HEK293T (cell line): ENCODE measurements at regions not wholly inside any gene's neighbourhood (a gene's known extent, or its start where the extent isn't known, plus 50 kb on each side); places are given as distances from the start of the nearest gene placed in this dataset.

Experiments
- CTCF ChIA-PET: fragments of 350-600 bp; formaldehyde crosslinking; extraction: SDS; loops from one replicate; lab custom pipeline; 2021; ENCODE audit warnings: antibody characterized with exemption, inconsistent platforms; lab: Yijun Ruan, JAX
- POLR2A ChIA-PET: fragments of 350-600 bp; formaldehyde crosslinking; extraction: SDS; loops from one replicate; lab custom pipeline; 2020; ENCODE audit warnings: antibody characterized with exemption, inconsistent platforms; lab: Yijun Ruan, JAX
- DNase-seq: peaks from one replicate; pipeline ENCODE4 v3.0.0; 2012; ENCODE audit warnings: mixed read lengths; ENCODE audit errors: extremely low spot score
- ARNT ChIP-seq: fragments of 450-650 bp; IDR thresholded peaks from 2 replicates; pipeline ENCODE4 v1.6.1; 2017; ENCODE audit warnings: mild to moderate bottlenecking
- BHLHE40 ChIP-seq: fragments of 450-650 bp; IDR thresholded peaks from 2 replicates; pipeline ENCODE4 v1.6.1; 2016; ENCODE audit warnings: mild to moderate bottlenecking, moderate library complexity, borderline replicate concordance
- CTBP1 ChIP-seq: fragments of 450-650 bp; IDR thresholded peaks from 2 replicates; pipeline ENCODE4 v1.6.1; 2016; ENCODE audit warnings: borderline replicate concordance
- ELF4 ChIP-seq: fragments of 450-650 bp; IDR thresholded peaks from 2 replicates; pipeline ENCODE4 v1.6.1; 2017; ENCODE audit warnings: antibody characterized with exemption
- FOXA1 ChIP-seq: fragments of 450-650 bp; IDR thresholded peaks from 2 replicates; pipeline ENCODE4 v1.6.1; 2016; ENCODE audit warnings: mild to moderate bottlenecking
- FOXK2 ChIP-seq: fragments of 450-650 bp; IDR thresholded peaks from 2 replicates; pipeline ENCODE4 v1.6.1; 2016; ENCODE audit warnings: mild to moderate bottlenecking
- FOXM1 ChIP-seq: fragments of 450-650 bp; IDR thresholded peaks from 2 replicates; pipeline ENCODE4 v1.6.1; 2017; ENCODE audit warnings: mild to moderate bottlenecking, borderline replicate concordance
- HDGF ChIP-seq: fragments of 450-650 bp; IDR thresholded peaks from 2 replicates; pipeline ENCODE4 v1.6.1; 2017; ENCODE audit warnings: antibody characterized with exemption, borderline replicate concordance
- L3MBTL2 ChIP-seq: fragments of 450-650 bp; conservative IDR thresholded peaks from 2 replicates; pipeline ENCODE4 v1.6.1; 2016; ENCODE audit warnings: mild to moderate bottlenecking
- LEF1 ChIP-seq: fragments of 450-650 bp; IDR thresholded peaks from 2 replicates; pipeline ENCODE4 v1.6.1; 2017; ENCODE audit warnings: mild to moderate bottlenecking, borderline replicate concordance
- NFRKB ChIP-seq: fragments of 450-650 bp; IDR thresholded peaks from 2 replicates; pipeline ENCODE4 v1.6.1; 2016; ENCODE audit warnings: mild to moderate bottlenecking, moderate library complexity
- SP1 ChIP-seq: fragments of 450-650 bp; IDR thresholded peaks from 2 replicates; pipeline ENCODE4 v1.6.1; 2017
- SUZ12 ChIP-seq: fragments of 450-650 bp; IDR thresholded peaks from 2 replicates; pipeline ENCODE4 v1.6.1; 2016; ENCODE audit warnings: mild to moderate bottlenecking
- TARDBP ChIP-seq: fragments of 450-650 bp; IDR thresholded peaks from 2 replicates; pipeline ENCODE4 v1.6.1; 2016
- ZNF384 ChIP-seq: fragments of 450-650 bp; IDR thresholded peaks from 2 replicates; pipeline ENCODE4 v1.6.1; 2016
- TF ChIP-seq, protein P1 (sequence below): fragments of 450-650 bp; IDR thresholded peaks from 2 replicates; pipeline ENCODE4 v1.6.1; 2016

DNA sequence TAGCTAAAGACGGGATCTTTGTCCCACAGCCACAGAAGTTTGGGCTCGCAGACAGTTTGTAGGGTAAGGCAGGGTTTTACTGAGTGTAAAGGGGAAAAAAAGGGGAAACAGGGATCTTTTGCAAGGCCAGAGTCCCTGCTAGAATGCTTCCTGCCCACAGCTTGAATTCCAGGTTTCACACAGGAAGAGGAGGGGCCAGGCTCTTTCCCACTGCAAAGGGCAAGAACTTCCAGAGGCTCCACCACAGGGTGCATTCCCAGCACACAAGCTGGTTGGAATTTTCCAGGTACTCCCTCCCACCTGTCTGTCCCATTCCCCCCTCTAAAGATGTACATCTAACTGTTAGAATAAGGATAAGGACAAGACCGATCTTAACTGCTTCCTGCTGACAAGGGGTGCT lies 1126.9 kb downstream of the KCNT2 start:
- DNase-seq: no peak
- ChIA-PET POLR2A (no interaction called here), CTCF (no interaction called here)
- TF ChIP-seq ELF4 (no peak), SP1 (no peak), HDGF (no peak), LEF1 (no peak)

DNA sequence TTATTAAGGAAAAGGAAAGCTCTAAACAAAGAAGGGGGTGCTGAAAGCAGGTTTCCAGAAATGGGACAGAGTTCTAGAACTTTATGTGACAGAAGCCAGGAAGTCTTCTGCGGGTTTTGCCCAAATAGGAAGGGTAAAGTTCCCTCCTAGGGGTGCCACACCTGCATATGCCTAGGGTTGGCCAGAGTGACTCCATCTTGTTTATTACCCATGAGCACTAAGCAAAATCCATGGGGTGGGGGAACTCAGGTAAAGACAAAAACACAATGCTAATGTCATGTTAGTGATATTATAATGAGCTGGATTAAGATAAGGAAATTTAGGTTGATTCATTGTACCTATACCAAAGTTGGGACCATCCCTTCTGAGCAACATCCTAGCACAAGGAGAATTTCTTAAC lies 1132.7 kb downstream of the KCNT2 start:
- no peak for DNase-seq
- TF ChIP-seq TARDBP (no peak), BHLHE40 (no peak), HDGF (no peak), NFRKB (no peak), ARNT (no peak), ELF4 (no peak), CTBP1 (no peak), FOXM1 (no peak), L3MBTL2 (no peak), ZNF384 (no peak), FOXK2 (no peak), LEF1 (no peak), FOXA1 (no peak), SUZ12 (no peak), SP1 (no peak)
- TF ChIP-seq, protein P1, sequence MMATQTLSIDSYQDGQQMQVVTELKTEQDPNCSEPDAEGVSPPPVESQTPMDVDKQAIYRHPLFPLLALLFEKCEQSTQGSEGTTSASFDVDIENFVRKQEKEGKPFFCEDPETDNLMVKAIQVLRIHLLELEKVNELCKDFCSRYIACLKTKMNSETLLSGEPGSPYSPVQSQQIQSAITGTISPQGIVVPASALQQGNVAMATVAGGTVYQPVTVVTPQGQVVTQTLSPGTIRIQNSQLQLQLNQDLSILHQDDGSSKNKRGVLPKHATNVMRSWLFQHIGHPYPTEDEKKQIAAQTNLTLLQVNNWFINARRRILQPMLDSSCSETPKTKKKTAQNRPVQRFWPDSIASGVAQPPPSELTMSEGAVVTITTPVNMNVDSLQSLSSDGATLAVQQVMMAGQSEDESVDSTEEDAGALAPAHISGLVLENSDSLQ: no peak
- CTCF ChIA-PET: no interaction called here
- POLR2A ChIA-PET: no interaction called here

DNA sequence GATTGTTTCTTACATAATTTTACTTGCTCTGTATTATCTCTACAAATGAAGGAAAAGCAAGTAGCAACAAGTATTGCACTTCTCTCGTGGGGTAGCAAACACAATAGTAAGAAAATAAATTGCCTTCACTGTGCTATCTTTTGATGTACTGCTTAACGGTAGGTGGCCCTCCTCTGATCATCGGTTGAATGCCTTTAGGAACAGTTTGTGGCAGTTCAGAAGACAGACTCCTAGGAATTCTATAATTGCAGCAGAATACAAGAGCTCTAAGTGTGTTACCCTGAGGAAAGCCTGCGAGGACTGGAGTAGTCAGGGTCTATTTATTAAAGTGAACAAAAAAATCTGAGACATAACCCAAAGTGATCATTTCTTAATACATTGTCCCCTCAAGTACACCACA lies 1135.9 kb downstream of the KCNT2 start:
- TF ChIP-seq L3MBTL2 (no peak), CTBP1 (no peak), SUZ12 (no peak), FOXK2 (no peak), FOXA1 (no peak), BHLHE40 (no peak), TARDBP (no peak), ARNT (no peak), HDGF (no peak), ZNF384 (no peak), LEF1 (no peak), ELF4 (no peak)
- ChIA-PET POLR2A (no interaction called here), CTCF (no interaction called here)
- no peak for DNase-seq

DNA sequence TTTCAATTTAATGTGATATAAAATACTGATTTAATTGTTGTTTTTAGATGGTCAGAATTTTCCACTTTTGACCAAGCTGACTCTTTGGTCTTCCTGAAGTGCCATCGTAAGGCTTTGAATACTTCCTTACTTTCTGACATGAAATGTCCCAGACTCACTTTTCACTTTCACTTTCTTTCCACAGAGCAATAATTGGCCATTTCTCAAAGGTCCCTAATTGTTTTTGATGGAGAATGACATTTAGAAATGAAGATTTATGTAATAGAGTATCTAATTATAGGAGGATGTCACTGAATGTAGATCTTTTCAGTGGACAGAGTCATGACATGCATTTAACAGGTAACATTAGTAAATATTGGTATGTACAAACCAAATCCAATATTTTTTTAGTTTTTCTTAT lies 1141.6 kb downstream of the KCNT2 start:
- no peak for TF ChIP-seq TARDBP
- no peak for TF ChIP-seq HDGF
- no peak for TF ChIP-seq FOXK2
- no peak for TF ChIP-seq L3MBTL2
- TF ChIP-seq SUZ12: no peak
- TF ChIP-seq SP1: no peak
- TF ChIP-seq, protein P1: no peak
- no peak for TF ChIP-seq FOXM1
- no peak for TF ChIP-seq ZNF384
- TF ChIP-seq BHLHE40: no peak
- TF ChIP-seq CTBP1: no peak
- DNase-seq: no peak
- ChIA-PET CTCF (no interaction called here), POLR2A (no interaction called here)

DNA sequence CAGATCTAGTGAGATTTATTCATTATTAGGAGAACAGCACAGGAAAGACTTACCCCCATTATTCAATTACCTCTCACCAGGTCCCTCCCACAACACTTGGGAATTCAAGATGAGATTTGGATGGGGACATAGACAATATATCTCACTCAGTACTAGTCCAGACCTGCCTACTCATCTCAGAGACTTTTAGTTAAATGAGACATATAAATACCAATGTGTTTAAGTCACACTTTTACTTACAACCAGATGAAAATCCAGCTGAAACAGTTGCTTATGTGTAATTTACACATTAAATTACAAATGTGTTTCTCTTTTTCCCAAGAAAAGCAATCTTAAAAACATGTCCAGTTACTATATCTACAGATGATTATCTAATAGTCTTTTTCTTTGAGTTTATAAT lies 1145.6 kb downstream of the KCNT2 start:
- ChIA-PET CTCF (no interaction called here), POLR2A (no interaction called here)
- DNase-seq: no peak
- no peak for TF ChIP-seq FOXA1
- TF ChIP-seq, protein P1: no peak
- no peak for TF ChIP-seq FOXM1
- TF ChIP-seq SUZ12: no peak
- TF ChIP-seq ZNF384: no peak
- no peak for TF ChIP-seq L3MBTL2
- TF ChIP-seq SP1: no peak
- TF ChIP-seq CTBP1: no peak
- TF ChIP-seq TARDBP: no peak
- no peak for TF ChIP-seq NFRKB
- no peak for TF ChIP-seq HDGF
- no peak for TF ChIP-seq FOXK2
- no peak for TF ChIP-seq ELF4
- no peak for TF ChIP-seq LEF1
- TF ChIP-seq ARNT: no peak
- TF ChIP-seq BHLHE40: no peak

DNA sequence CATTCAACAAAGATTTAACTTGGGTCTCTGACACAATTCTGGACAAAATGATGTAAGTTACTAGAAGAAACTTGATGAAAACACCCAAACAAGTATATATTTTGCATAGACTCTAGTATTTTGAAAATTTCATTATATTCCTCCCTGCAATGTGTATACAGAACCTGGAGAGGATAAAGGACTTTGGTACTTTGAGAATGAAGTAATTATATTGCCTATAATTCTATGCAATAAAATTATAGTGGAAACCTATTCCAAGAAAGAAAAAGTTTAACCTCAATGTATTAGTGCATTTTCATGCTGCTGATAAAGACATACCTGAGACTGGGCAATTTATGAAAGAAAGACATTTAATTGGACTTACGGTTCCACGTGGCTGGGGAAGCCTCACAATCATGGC lies 1146.1 kb downstream of the KCNT2 start:
- ChIA-PET CTCF (no interaction called here), POLR2A (no interaction called here)
- TF ChIP-seq FOXM1: no peak
- no peak for TF ChIP-seq SUZ12
- TF ChIP-seq L3MBTL2: no peak
- no peak for TF ChIP-seq NFRKB
- no peak for TF ChIP-seq LEF1
- no peak for TF ChIP-seq FOXK2
- TF ChIP-seq ELF4: no peak
- no peak for TF ChIP-seq SP1
- DNase-seq: no peak

DNA sequence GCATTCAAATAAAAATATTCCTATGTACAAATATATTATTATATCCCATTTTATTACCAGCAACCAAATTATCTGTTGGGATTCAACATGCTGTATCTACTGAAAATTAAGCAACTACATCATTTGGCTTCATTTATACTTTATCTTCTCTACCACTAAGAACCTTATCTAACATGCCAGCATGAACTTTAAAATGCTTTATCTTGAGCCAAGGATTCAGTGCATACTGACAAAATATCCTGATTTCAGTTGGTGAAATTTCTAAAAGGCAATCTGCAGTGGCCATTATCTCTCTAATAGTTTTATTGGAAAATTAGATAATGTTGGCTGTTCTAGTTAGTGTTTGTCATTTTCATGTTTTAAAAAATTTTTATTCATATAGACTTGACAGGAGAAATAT lies 1149.9 kb downstream of the KCNT2 start:
- no peak for DNase-seq
- ChIA-PET POLR2A (no interaction called here), CTCF (no interaction called here)
- TF ChIP-seq ELF4 (no peak), BHLHE40 (no peak), ZNF384 (no peak), HDGF (no peak), FOXK2 (no peak), FOXA1 (no peak), SUZ12 (no peak), FOXM1 (no peak), L3MBTL2 (no peak), LEF1 (no peak), NFRKB (no peak), ARNT (no peak)
- TF ChIP-seq, protein P1: no peak
